ENCODE measurements at regions not wholly inside any gene's neighbourhood (a gene's known extent, or its start where the extent isn't known, plus 50 kb on each side); places are given as distances from the start of the nearest gene placed in this dataset.

GRCh38 chr5:104223885-104224773, 661.5 kb upstream of the NUDT12 start:
- TF ChIP-seq EP300 (IDR thresholded peaks at IDR 0.05; ENCODE audit: borderline replicate concordance) = no peak
- TF ChIP-seq CREB1 (IDR thresholded peaks at IDR 0.05; ENCODE audit: low read depth) = no peak
- no peak for TF ChIP-seq YY1 (IDR thresholded peaks at IDR 0.05; ENCODE audit: low read depth)
- TF ChIP-seq RAD21 (IDR thresholded peaks at IDR 0.05; ENCODE audit: low read depth) = no peak
- no peak for TF ChIP-seq REST (IDR thresholded peaks at IDR 0.05; ENCODE audit: low read depth)
- no peak for TF ChIP-seq ZBTB7A (IDR thresholded peaks at IDR 0.05; ENCODE audit: low read depth)
- no peak for TF ChIP-seq CEBPB (IDR thresholded peaks at IDR 0.05)
- no peak for TF ChIP-seq NFIC (IDR thresholded peaks at IDR 0.05)
- TF ChIP-seq MAX (IDR thresholded peaks at IDR 0.05) = no peak
- no peak for TF ChIP-seq TCF12 (IDR thresholded peaks at IDR 0.05; ENCODE audit: low read depth)
- TF ChIP-seq, protein P1, sequence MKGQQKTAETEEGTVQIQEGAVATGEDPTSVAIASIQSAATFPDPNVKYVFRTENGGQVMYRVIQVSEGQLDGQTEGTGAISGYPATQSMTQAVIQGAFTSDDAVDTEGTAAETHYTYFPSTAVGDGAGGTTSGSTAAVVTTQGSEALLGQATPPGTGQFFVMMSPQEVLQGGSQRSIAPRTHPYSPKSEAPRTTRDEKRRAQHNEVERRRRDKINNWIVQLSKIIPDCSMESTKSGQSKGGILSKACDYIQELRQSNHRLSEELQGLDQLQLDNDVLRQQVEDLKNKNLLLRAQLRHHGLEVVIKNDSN (IDR thresholded peaks at IDR 0.05) = no peak
- no peak for TF ChIP-seq TEAD4 (IDR thresholded peaks at IDR 0.05)
- TF ChIP-seq TAF1 (IDR thresholded peaks at IDR 0.05; ENCODE audit: low read depth) = no peak
- no peak for TF ChIP-seq EGR1 (IDR thresholded peaks at IDR 0.05)
- no peak for TF ChIP-seq FOXM1 (IDR thresholded peaks at IDR 0.05; ENCODE audit: borderline replicate concordance, low read depth)

DNA sequence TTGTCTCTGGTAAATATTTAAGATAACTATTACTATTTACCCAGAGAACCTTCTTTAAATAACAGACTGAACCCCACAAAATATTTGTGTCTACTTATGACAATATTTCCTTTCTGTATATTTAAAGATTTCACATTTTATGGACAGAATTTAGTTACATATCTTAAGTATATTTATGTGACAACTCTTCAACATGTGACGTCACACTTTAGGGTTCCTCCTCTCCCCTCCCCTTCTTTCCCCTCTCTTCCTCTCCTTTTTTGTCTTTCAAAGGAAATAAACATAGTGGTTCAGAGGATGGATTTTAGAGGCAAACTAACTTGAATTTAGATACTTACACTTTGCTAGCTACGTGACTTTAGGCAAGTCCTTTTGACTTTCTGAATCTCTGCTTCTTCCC, 655.6 kb upstream of the NUDT12 start:
- no peak for TF ChIP-seq NFIC (IDR thresholded peaks at IDR 0.05)
- no peak for TF ChIP-seq REST (IDR thresholded peaks at IDR 0.05; ENCODE audit: low read depth)
- TF ChIP-seq, protein P1 (IDR thresholded peaks at IDR 0.05) = no peak
- no peak for TF ChIP-seq EGR1 (IDR thresholded peaks at IDR 0.05)
- TF ChIP-seq CEBPB (IDR thresholded peaks at IDR 0.05) = no peak
- no peak for TF ChIP-seq CREB1 (IDR thresholded peaks at IDR 0.05; ENCODE audit: low read depth)
- TF ChIP-seq EP300 (IDR thresholded peaks at IDR 0.05; ENCODE audit: borderline replicate concordance) = no peak
- no peak for TF ChIP-seq TCF12 (IDR thresholded peaks at IDR 0.05; ENCODE audit: low read depth)
- no peak for TF ChIP-seq TAF1 (IDR thresholded peaks at IDR 0.05; ENCODE audit: low read depth)
- TF ChIP-seq YY1 (IDR thresholded peaks at IDR 0.05; ENCODE audit: low read depth) = no peak
- TF ChIP-seq TEAD4 (IDR thresholded peaks at IDR 0.05) = no peak
- TF ChIP-seq MAX (IDR thresholded peaks at IDR 0.05) = no peak
- TF ChIP-seq FOXM1 (IDR thresholded peaks at IDR 0.05; ENCODE audit: borderline replicate concordance, low read depth) = no peak
- no peak for TF ChIP-seq ZBTB7A (IDR thresholded peaks at IDR 0.05; ENCODE audit: low read depth)
- no peak for TF ChIP-seq RAD21 (IDR thresholded peaks at IDR 0.05; ENCODE audit: low read depth)

GRCh38 chr5:104213216-104213615, 650.6 kb upstream of the NUDT12 start:
- TF ChIP-seq YY1 (IDR thresholded peaks at IDR 0.05; ENCODE audit: low read depth) = no peak

GRCh38 chr5:104199771-104200170, 637.2 kb upstream of the NUDT12 start:
- no peak for TF ChIP-seq EP300 (IDR thresholded peaks at IDR 0.05; ENCODE audit: borderline replicate concordance)
- no peak for TF ChIP-seq CEBPB (IDR thresholded peaks at IDR 0.05)
- TF ChIP-seq MAX (IDR thresholded peaks at IDR 0.05) = no peak
- TF ChIP-seq CREB1 (IDR thresholded peaks at IDR 0.05; ENCODE audit: low read depth) = no peak
- TF ChIP-seq YY1 (IDR thresholded peaks at IDR 0.05; ENCODE audit: low read depth) = no peak
- no peak for TF ChIP-seq FOXM1 (IDR thresholded peaks at IDR 0.05; ENCODE audit: borderline replicate concordance, low read depth)
- no peak for TF ChIP-seq TCF12 (IDR thresholded peaks at IDR 0.05; ENCODE audit: low read depth)
- TF ChIP-seq, protein P1 (IDR thresholded peaks at IDR 0.05) = no peak
- TF ChIP-seq ZBTB7A (IDR thresholded peaks at IDR 0.05; ENCODE audit: low read depth) = no peak
- no peak for TF ChIP-seq EGR1 (IDR thresholded peaks at IDR 0.05)

DNA sequence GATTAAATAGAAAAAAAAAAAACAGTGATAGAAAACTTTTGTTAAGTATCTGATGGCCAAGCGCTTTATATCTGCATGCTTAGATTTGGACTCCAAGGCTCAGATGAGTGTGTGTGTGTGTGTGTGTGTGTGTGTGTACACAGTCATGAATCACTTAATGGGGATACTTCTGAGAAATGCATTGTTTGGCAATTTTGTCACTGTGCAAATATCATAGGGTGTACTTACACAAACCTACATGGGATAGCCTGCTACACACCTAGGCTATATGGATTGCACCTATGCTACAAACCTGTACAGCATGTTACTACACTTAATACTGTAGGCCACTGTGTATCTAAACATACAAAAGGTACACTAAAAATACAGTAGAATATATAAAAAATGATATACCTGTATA, 635.6 kb upstream of the NUDT12 start:
- no peak for TF ChIP-seq EGR1 (IDR thresholded peaks at IDR 0.05)
- TF ChIP-seq NFIC (IDR thresholded peaks at IDR 0.05) = no peak
- no peak for TF ChIP-seq ZBTB7A (IDR thresholded peaks at IDR 0.05; ENCODE audit: low read depth)
- TF ChIP-seq TCF12 (IDR thresholded peaks at IDR 0.05; ENCODE audit: low read depth) = no peak
- no peak for TF ChIP-seq MAX (IDR thresholded peaks at IDR 0.05)
- no peak for TF ChIP-seq RAD21 (IDR thresholded peaks at IDR 0.05; ENCODE audit: low read depth)
- TF ChIP-seq EP300 (IDR thresholded peaks at IDR 0.05; ENCODE audit: borderline replicate concordance) = no peak
- TF ChIP-seq FOXM1 (IDR thresholded peaks at IDR 0.05; ENCODE audit: borderline replicate concordance, low read depth) = no peak
- TF ChIP-seq REST (IDR thresholded peaks at IDR 0.05; ENCODE audit: low read depth) = no peak
